ENCODE measurements at regions not wholly inside any gene's neighbourhood (a gene's known extent, or its start where the extent isn't known, plus 50 kb on each side); places are given as distances from the start of the nearest gene placed in this dataset.

DNA sequence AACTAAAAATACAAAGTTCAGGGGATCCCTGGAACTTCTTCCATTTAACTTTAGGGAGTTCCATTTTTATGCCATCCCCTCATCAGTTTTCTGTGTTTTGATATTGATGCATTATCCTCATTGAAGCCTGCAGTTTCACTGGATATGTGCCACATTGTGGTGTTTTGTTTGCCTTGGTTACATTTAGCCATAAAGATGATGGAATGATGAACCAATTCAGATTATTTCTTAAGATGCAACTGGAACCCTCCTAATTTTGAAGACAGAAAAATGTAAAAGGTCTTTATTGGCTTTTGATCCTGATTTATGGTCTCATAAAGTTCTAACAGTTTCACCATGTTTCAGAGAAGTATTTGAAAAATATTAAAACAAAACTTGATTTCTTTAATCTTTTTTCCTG, 314.2 kb upstream of the KLF6 start:
- H3K4me3 Mint-ChIP-seq (ENCODE audit: unreplicated experiment), result no peak overlapping the region
- peaks cover 3% of the 10 kb centered on the region for H3K9me3 Mint-ChIP-seq (ENCODE audit: unreplicated experiment)
- TF ChIP-seq, protein P1, sequence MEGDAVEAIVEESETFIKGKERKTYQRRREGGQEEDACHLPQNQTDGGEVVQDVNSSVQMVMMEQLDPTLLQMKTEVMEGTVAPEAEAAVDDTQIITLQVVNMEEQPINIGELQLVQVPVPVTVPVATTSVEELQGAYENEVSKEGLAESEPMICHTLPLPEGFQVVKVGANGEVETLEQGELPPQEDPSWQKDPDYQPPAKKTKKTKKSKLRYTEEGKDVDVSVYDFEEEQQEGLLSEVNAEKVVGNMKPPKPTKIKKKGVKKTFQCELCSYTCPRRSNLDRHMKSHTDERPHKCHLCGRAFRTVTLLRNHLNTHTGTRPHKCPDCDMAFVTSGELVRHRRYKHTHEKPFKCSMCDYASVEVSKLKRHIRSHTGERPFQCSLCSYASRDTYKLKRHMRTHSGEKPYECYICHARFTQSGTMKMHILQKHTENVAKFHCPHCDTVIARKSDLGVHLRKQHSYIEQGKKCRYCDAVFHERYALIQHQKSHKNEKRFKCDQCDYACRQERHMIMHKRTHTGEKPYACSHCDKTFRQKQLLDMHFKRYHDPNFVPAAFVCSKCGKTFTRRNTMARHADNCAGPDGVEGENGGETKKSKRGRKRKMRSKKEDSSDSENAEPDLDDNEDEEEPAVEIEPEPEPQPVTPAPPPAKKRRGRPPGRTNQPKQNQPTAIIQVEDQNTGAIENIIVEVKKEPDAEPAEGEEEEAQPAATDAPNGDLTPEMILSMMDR (IDR thresholded peaks at IDR 0.05; ENCODE audit: insufficient read depth, low read depth, low read length), result no peak
- TF ChIP-seq EZH2 (IDR thresholded peaks at IDR 0.05; ENCODE audit: insufficient read depth, low read length), result no peak
- no peaks in the 10 kb centered on the region for H3K27me3 Mint-ChIP-seq (ENCODE audit: low read depth, unreplicated experiment)
- FAIRE-seq (no peak), DNase-seq (ENCODE audit: low read depth) (no peak)
- Histone ChIP-seq H3K27me3 (ENCODE audit: insufficient read depth, low read length) (no peaks in the 10 kb centered on the region), H3K36me3 (ENCODE audit: insufficient read depth, low read length) (no peaks in the 10 kb centered on the region), H3K4me1 (ENCODE audit: insufficient read depth, low read length) (no peaks in the 10 kb centered on the region), H2AFZ (ENCODE audit: low read depth, low read length) (no peak overlapping the region), H3K9ac (ENCODE audit: low read length) (no peak overlapping the region), H3K9me3 (ENCODE audit: insufficient read depth, low read depth, low read length) (no peaks in the 10 kb centered on the region), H3K79me2 (ENCODE audit: insufficient read depth, low read length) (no peaks in the 10 kb centered on the region), H3K4me3 (ENCODE audit: insufficient read depth, low read depth, low read length) (no peak overlapping the region), H4K20me1 (ENCODE audit: insufficient read depth, low read length) (no peaks in the 10 kb centered on the region), H3K4me2 (ENCODE audit: low read length) (no peak overlapping the region), H3K27ac (ENCODE audit: low read depth, low read length) (no peak overlapping the region)
- no peak overlapping the region for H3K27ac Mint-ChIP-seq (ENCODE audit: unreplicated experiment)
- H3K4me1 Mint-ChIP-seq (ENCODE audit: low read depth, unreplicated experiment), result peaks cover 7% of the 10 kb centered on the region
- H3K36me3 Mint-ChIP-seq (ENCODE audit: low read depth, unreplicated experiment), result no peaks in the 10 kb centered on the region

DNA sequence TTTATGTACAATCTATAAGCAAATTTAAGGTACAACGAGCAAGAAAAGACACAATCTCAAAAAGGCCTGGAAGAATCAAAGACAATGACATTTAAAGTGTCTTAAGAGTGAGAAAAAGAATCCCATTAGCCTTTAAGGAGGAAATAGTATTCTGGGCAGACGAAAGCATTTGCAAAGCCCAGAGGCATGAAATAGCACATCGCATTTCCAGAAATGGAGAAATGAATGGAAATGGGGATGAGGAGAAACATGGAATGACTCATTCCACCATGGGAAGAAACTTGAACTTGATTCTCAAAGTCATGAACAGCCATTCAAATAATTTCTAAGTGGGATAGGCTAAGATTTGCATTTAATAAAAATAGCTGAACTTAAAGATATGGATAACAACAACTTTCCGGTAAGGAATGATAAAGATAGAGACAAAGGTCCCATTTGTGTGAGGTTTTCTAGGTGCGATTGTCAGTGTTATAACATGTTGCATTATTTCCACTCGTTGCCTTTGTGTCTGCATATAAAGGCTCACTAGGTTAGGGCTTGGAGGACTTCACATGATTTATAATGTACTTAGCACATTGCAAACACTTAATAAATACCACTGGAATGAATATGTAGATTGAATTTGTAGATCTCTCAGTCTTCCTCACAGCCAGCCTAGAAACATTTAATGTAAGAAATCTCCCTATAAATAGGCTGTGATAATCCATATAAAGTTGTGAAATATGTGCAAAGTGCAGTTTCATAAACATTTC, 310.3 kb upstream of the KLF6 start:
- Histone ChIP-seq H3K4me1 (ENCODE audit: insufficient read depth, low read length) (no peaks in the 10 kb centered on the region), H3K27me3 (ENCODE audit: insufficient read depth, low read length) (no peaks in the 10 kb centered on the region), H3K4me2 (ENCODE audit: low read length) (no peak overlapping the region), H3K36me3 (ENCODE audit: insufficient read depth, low read length) (no peaks in the 10 kb centered on the region), H3K9me3 (ENCODE audit: insufficient read depth, low read depth, low read length) (no peaks in the 10 kb centered on the region), H3K9ac (ENCODE audit: low read length) (no peak overlapping the region), H2AFZ (ENCODE audit: low read depth, low read length) (no peak overlapping the region), H3K27ac (ENCODE audit: low read depth, low read length) (no peak overlapping the region), H3K79me2 (ENCODE audit: insufficient read depth, low read length) (no peaks in the 10 kb centered on the region), H3K4me3 (ENCODE audit: insufficient read depth, low read depth, low read length) (no peak overlapping the region), H4K20me1 (ENCODE audit: insufficient read depth, low read length) (no peaks in the 10 kb centered on the region)
- no peak for FAIRE-seq
- TF ChIP-seq EZH2 (IDR thresholded peaks at IDR 0.05; ENCODE audit: insufficient read depth, low read length), result no peak
- TF ChIP-seq, protein P1 (IDR thresholded peaks at IDR 0.05; ENCODE audit: insufficient read depth, low read depth, low read length), result no peak
- H3K27me3 Mint-ChIP-seq (ENCODE audit: low read depth, unreplicated experiment), result no peaks in the 10 kb centered on the region
- peaks cover 11% of the 10 kb centered on the region for H3K4me1 Mint-ChIP-seq (ENCODE audit: low read depth, unreplicated experiment)
- DNase-seq (ENCODE audit: low read depth), result no peak
- H3K27ac Mint-ChIP-seq (ENCODE audit: unreplicated experiment), result no peak overlapping the region
- no peaks in the 10 kb centered on the region for H3K36me3 Mint-ChIP-seq (ENCODE audit: low read depth, unreplicated experiment)
- peaks cover 8% of the 10 kb centered on the region for H3K9me3 Mint-ChIP-seq (ENCODE audit: unreplicated experiment)
- no peak overlapping the region for H3K4me3 Mint-ChIP-seq (ENCODE audit: unreplicated experiment)

DNA sequence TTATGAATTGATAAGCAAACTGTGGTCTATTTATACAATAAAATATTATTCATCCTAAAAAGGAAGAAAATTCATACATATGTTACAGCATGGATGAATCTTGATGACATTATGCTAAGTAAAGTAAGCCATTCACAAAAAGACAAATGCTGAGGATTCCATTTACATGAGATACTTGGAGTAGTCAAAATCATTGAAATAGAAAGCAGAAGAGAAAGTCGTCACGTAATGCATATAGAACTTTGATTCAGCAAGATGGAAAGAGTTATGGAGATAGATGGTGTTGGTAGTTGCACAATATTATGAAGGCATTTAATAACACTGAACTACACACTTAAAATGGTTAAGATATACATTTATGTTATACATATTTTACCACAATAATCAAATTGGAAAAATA, 309.7 kb upstream of the KLF6 start:
- H3K27me3 Mint-ChIP-seq (ENCODE audit: low read depth, unreplicated experiment), result no peaks in the 10 kb centered on the region
- H3K27ac ChIP-seq (ENCODE audit: low read depth, low read length), result no peak overlapping the region
- no peaks in the 10 kb centered on the region for H3K9me3 ChIP-seq (ENCODE audit: insufficient read depth, low read depth, low read length)
- H3K4me3 ChIP-seq (ENCODE audit: insufficient read depth, low read depth, low read length), result no peak overlapping the region
- H3K4me1 Mint-ChIP-seq (ENCODE audit: low read depth, unreplicated experiment), result peaks cover 11% of the 10 kb centered on the region
- no peaks in the 10 kb centered on the region for H3K27me3 ChIP-seq (ENCODE audit: insufficient read depth, low read length)
- H3K4me2 ChIP-seq (ENCODE audit: low read length), result no peak overlapping the region
- no peaks in the 10 kb centered on the region for H3K36me3 Mint-ChIP-seq (ENCODE audit: low read depth, unreplicated experiment)
- H4K20me1 ChIP-seq (ENCODE audit: insufficient read depth, low read length), result no peaks in the 10 kb centered on the region
- no peak overlapping the region for H3K9ac ChIP-seq (ENCODE audit: low read length)
- H3K4me3 Mint-ChIP-seq (ENCODE audit: unreplicated experiment), result no peak overlapping the region
- H2AFZ ChIP-seq (ENCODE audit: low read depth, low read length), result no peak overlapping the region
- no peaks in the 10 kb centered on the region for H3K79me2 ChIP-seq (ENCODE audit: insufficient read depth, low read length)
- H3K27ac Mint-ChIP-seq (ENCODE audit: unreplicated experiment), result no peak overlapping the region
- no peaks in the 10 kb centered on the region for H3K4me1 ChIP-seq (ENCODE audit: insufficient read depth, low read length)
- FAIRE-seq (no peak), DNase-seq (ENCODE audit: low read depth) (no peak)
- H3K9me3 Mint-ChIP-seq (ENCODE audit: unreplicated experiment), result peaks cover 8% of the 10 kb centered on the region
- TF ChIP-seq, protein P1 (IDR thresholded peaks at IDR 0.05; ENCODE audit: insufficient read depth, low read depth, low read length), result no peak
- TF ChIP-seq EZH2 (IDR thresholded peaks at IDR 0.05; ENCODE audit: insufficient read depth, low read length), result no peak
- no peaks in the 10 kb centered on the region for H3K36me3 ChIP-seq (ENCODE audit: insufficient read depth, low read length)
